ENCODE measurements at regions not wholly inside any gene's neighbourhood (a gene's known extent, or its start where the extent isn't known, plus 50 kb on each side); places are given as distances from the start of the nearest gene placed in this dataset.

- Histone ChIP-seq H3K36me3 (ENCODE audit: insufficient read depth, low read length) (no peaks in the 10 kb centered on the region), H3F3A (ENCODE audit: insufficient read depth, low read length, poor library complexity, severe bottlenecking) (no peaks in the 10 kb centered on the region), H3K79me2 (replicated peaks; ENCODE audit: insufficient read depth, low read length) (no peaks in the 10 kb centered on the region), H3K4me2 (ENCODE audit: low read length) (no peak overlapping the region), H3K9me2 (ENCODE audit: insufficient read depth, low read length) (no peaks in the 10 kb centered on the region), H4K20me1 (ENCODE audit: insufficient read depth) (no peaks in the 10 kb centered on the region), H3K27me3 (ENCODE audit: insufficient read depth, low read depth, low read length) (no peaks in the 10 kb centered on the region), H3K4me3 (ENCODE audit: low read length) (no peak overlapping the region), H3K27ac (ENCODE audit: low read length) (no peak overlapping the region), H3K9ac (ENCODE audit: low read length) (no peak overlapping the region), H2AFZ (ENCODE audit: low read depth, low read length) (no peak overlapping the region), H3K9me3 (ENCODE audit: low read length) (no peaks in the 10 kb centered on the region)
- no peak for TF ChIP-seq TAF1 (IDR thresholded peaks at IDR 0.05; ENCODE audit: low read depth)
- no peak for TF ChIP-seq MXI1 (conservative IDR thresholded peaks at IDR 0.05; ENCODE audit: poor library complexity, severe bottlenecking)
- TF ChIP-seq EP300 (conservative IDR thresholded peaks at IDR 0.05; ENCODE audit: poor library complexity, severe bottlenecking): no peak
- no peak for TF ChIP-seq RAD21 (conservative IDR thresholded peaks at IDR 0.05)
- no peak for TF ChIP-seq EZH2 (IDR thresholded peaks at IDR 0.05; ENCODE audit: borderline replicate concordance, insufficient read depth, low read length, poor library complexity, severe bottlenecking)
- TF ChIP-seq POLR2AphosphoS5 (IDR thresholded peaks at IDR 0.05): no peak
- no peak for TF ChIP-seq SMC3 (conservative IDR thresholded peaks at IDR 0.05; ENCODE audit: poor library complexity)
- no peak for TF ChIP-seq REST (IDR thresholded peaks at IDR 0.05; ENCODE audit: borderline replicate concordance)
- TF ChIP-seq CTCF (IDR thresholded peaks at IDR 0.05; ENCODE audit: poor library complexity, severe bottlenecking): no peak
Measured at GRCh38 chr4:53651156-53651735, 60.0 kb upstream of the LNX1 start.

GRCh38 chr4:53649357-53649756, 58.1 kb upstream of the LNX1 start:
- Histone ChIP-seq H3K79me2 (replicated peaks; ENCODE audit: insufficient read depth, low read length) (no peaks in the 10 kb centered on the region), H3K36me3 (ENCODE audit: insufficient read depth, low read length) (no peaks in the 10 kb centered on the region), H3K9ac (ENCODE audit: low read length) (no peak overlapping the region), H3K4me3 (ENCODE audit: low read length) (no peak overlapping the region), H4K20me1 (ENCODE audit: insufficient read depth) (no peaks in the 10 kb centered on the region), H3K27ac (ENCODE audit: low read length) (no peak overlapping the region), H3K9me2 (ENCODE audit: insufficient read depth, low read length) (no peaks in the 10 kb centered on the region), H3K9me3 (ENCODE audit: low read length) (no peaks in the 10 kb centered on the region), H3K27me3 (ENCODE audit: insufficient read depth, low read depth, low read length) (no peaks in the 10 kb centered on the region), H3F3A (ENCODE audit: insufficient read depth, low read length, poor library complexity, severe bottlenecking) (no peaks in the 10 kb centered on the region), H2AFZ (ENCODE audit: low read depth, low read length) (no peak overlapping the region), H3K4me2 (ENCODE audit: low read length) (no peak overlapping the region)
- TF ChIP-seq EZH2 (IDR thresholded peaks at IDR 0.05; ENCODE audit: borderline replicate concordance, insufficient read depth, low read length, poor library complexity, severe bottlenecking): no peak
- TF ChIP-seq RAD21 (conservative IDR thresholded peaks at IDR 0.05): no peak
- no peak for TF ChIP-seq EP300 (conservative IDR thresholded peaks at IDR 0.05; ENCODE audit: poor library complexity, severe bottlenecking)
- no peak for TF ChIP-seq TAF1 (IDR thresholded peaks at IDR 0.05; ENCODE audit: low read depth)
- TF ChIP-seq MXI1 (conservative IDR thresholded peaks at IDR 0.05; ENCODE audit: poor library complexity, severe bottlenecking): no peak
- TF ChIP-seq REST (IDR thresholded peaks at IDR 0.05; ENCODE audit: borderline replicate concordance): no peak
- TF ChIP-seq SMC3 (conservative IDR thresholded peaks at IDR 0.05; ENCODE audit: poor library complexity): no peak
- TF ChIP-seq POLR2AphosphoS5 (IDR thresholded peaks at IDR 0.05): no peak
- TF ChIP-seq CTCF (IDR thresholded peaks at IDR 0.05; ENCODE audit: poor library complexity, severe bottlenecking): no peak
